Ecto neural progenitor cell (in vitro differentiated cells): ENCODE measurements at regions not wholly inside any gene's neighbourhood (a gene's known extent, or its start where the extent isn't known, plus 50 kb on each side); places are given as distances from the start of the nearest gene placed in this dataset.
"Not testable (repeated sequence)": the region's sequence is repeated elsewhere in the genome, so short reads cannot be mapped to it uniquely, and the experiment has no call there.

Experiments
- DNase-seq: peaks from one replicate; pipeline ENCODE4 v3.0.0-alpha.2; 2018; ENCODE audit warnings: low spot score

GRCh38 chr9:15113288-15113687 is 193.7 kb downstream of the TTC39B start:
- no peak for DNase-seq

GRCh38 chr9:15111071-15111470 is 195.9 kb downstream of the TTC39B start:
- no peak for DNase-seq

GRCh38 chr9:15104826-15105420 is 194.7 kb upstream of the FREM1 start:
- DNase-seq: no peak

GRCh38 chr9:15103290-15103689 is 193.1 kb upstream of the FREM1 start:
- DNase-seq: no peak

GRCh38 chr9:15101095-15101494 is 190.9 kb upstream of the FREM1 start:
- no peak for DNase-seq

GRCh38 chr9:15100571-15100970 is 190.3 kb upstream of the FREM1 start:
- no peak for DNase-seq

GRCh38 chr9:15096972-15097371 is 186.7 kb upstream of the FREM1 start:
- DNase-seq: no peak

GRCh38 chr9:15086778-15087324 is 176.6 kb upstream of the FREM1 start:
- DNase-seq: no peak

- DNase-seq: no peak
Observed at GRCh38 chr9:15086156-15086763, 176.0 kb upstream of the FREM1 start.

- DNase-seq: no peak
Observed at GRCh38 chr9:15081021-15081753, 171.0 kb upstream of the FREM1 start.

- no peak for DNase-seq
Observed at GRCh38 chr9:15080401-15080800, 170.2 kb upstream of the FREM1 start.

GRCh38 chr9:15079989-15080388 is 169.8 kb upstream of the FREM1 start:
- no peak for DNase-seq

- no peak for DNase-seq
Observed at GRCh38 chr9:15077946-15078729, 167.9 kb upstream of the FREM1 start.

GRCh38 chr9:15073620-15074019 is 163.4 kb upstream of the FREM1 start:
- no peak for DNase-seq

- DNase-seq: no peak
Observed at GRCh38 chr9:15070716-15071115, 160.5 kb upstream of the FREM1 start.

- DNase-seq: no peak
Observed at GRCh38 chr9:15069106-15069505, 158.9 kb upstream of the FREM1 start.

- DNase-seq: no peak
Observed at GRCh38 chr9:15068261-15068660, 158.0 kb upstream of the FREM1 start.

- DNase-seq: no peak
Observed at GRCh38 chr9:15059003-15059402, 148.8 kb upstream of the FREM1 start.

- no peak for DNase-seq
Observed at GRCh38 chr9:15058236-15058635, 148.0 kb upstream of the FREM1 start.

- DNase-seq: not testable (repeated sequence)
Observed at GRCh38 chr9:15055284-15055683, 145.1 kb upstream of the FREM1 start.

- no peak for DNase-seq
Observed at GRCh38 chr9:15048772-15049171, 138.5 kb upstream of the FREM1 start.

GRCh38 chr9:15047028-15047551 is 136.9 kb upstream of the FREM1 start:
- DNase-seq: no peak
